HL-60 (cell line): ENCODE measurements at regions not wholly inside any gene's neighbourhood (a gene's known extent, or its start where the extent isn't known, plus 50 kb on each side); places are given as distances from the start of the nearest gene placed in this dataset.

ENCODE experiments used
- DNase-seq, 2 experiments: peaks; one replicate each; pipeline ENCODE4 v3.0.0-alpha.2; 2010 to 2020; ENCODE audit warnings: low read depth in 1 of 2, low spot score in 1 of 2
- H3K27ac ChIP-seq: fragments of 250-450 bp; sonication (Bioruptor Pico); replicated peaks from 2 replicates; pipeline ENCODE4 v1.5.1; 2020; ENCODE audit warnings: mild to moderate bottlenecking, moderate library complexity
- H3K27me3 ChIP-seq: fragments of 250-450 bp; sonication (Bioruptor Pico); 2 replicates; pipeline ENCODE4 v1.5.1; 2021; ENCODE audit warnings: mild to moderate bottlenecking, moderate library complexity; ENCODE audit not compliant: insufficient read depth, poor library complexity, severe bottlenecking
- H3K4me3 ChIP-seq: replicated peaks from 2 replicates; pipeline ENCODE4 v1.5.1; 2011; ENCODE audit warnings: mild to moderate bottlenecking, control low read depth, low read length; ENCODE audit not compliant: insufficient read depth
- CTCF ChIP-seq: IDR thresholded peaks from one replicate; pipeline ENCODE4 v1.5.1; 2011; ENCODE audit warnings: low read length, control low read depth, inconsistent platforms; ENCODE audit not compliant: insufficient read depth
- GABPA ChIP-seq: IDR thresholded peaks from 2 replicates; pipeline ENCODE4 v1.6.1; 2012; ENCODE audit warnings: low read depth
- POLR2AphosphoS5 ChIP-seq: IDR thresholded peaks from 2 replicates; pipeline ENCODE4 v1.6.1; 2012; ENCODE audit warnings: low read depth
- REST ChIP-seq: IDR thresholded peaks from 2 replicates; pipeline ENCODE4 v1.6.1; 2012; ENCODE audit warnings: low read depth; ENCODE audit not compliant: insufficient replicate concordance
- SPI1 ChIP-seq: IDR thresholded peaks from 2 replicates; pipeline ENCODE4 v1.6.1; 2012; ENCODE audit warnings: low read depth, mild to moderate bottlenecking, borderline replicate concordance

- TF ChIP-seq POLR2AphosphoS5 (no peak), REST (no peak), CTCF (no peak)
- DNase-seq, result no peak
- H3K27me3 ChIP-seq, result no peaks in the 10 kb centered on the region
- H3K4me3 ChIP-seq, result no peak overlapping the region
- H3K27ac ChIP-seq, result no peak overlapping the region
Measured at GRCh38 chr6:105595829-105596228, 192.9 kb upstream of the PREP start.

GRCh38 chr6:105594821-105595220 is 191.9 kb upstream of the PREP start:
- no peak for DNase-seq
- no peak overlapping the region for H3K4me3 ChIP-seq
- no peaks in the 10 kb centered on the region for H3K27me3 ChIP-seq
- H3K27ac ChIP-seq, result no peak overlapping the region
- TF ChIP-seq SPI1, result no peak
- no peak for TF ChIP-seq POLR2AphosphoS5
- no peak for TF ChIP-seq GABPA
- no peak for TF ChIP-seq REST
- TF ChIP-seq CTCF, result no peak

GRCh38 chr6:105593805-105594671 is 191.2 kb upstream of the PREP start:
- H3K27ac ChIP-seq, result no peak overlapping the region
- DNase-seq, result no peak

More at GRCh38 chr6:105593805-105594671, 191.2 kb upstream of the PREP start:
- H3K27me3 ChIP-seq, result no peaks in the 10 kb centered on the region
- TF ChIP-seq REST (no peak), CTCF (no peak), SPI1 (no peak), GABPA (no peak)
- H3K4me3 ChIP-seq, result no peak overlapping the region
